ENCODE measurements at regions not wholly inside any gene's neighbourhood (a gene's known extent, or its start where the extent isn't known, plus 50 kb on each side); places are given as distances from the start of the nearest gene placed in this dataset.

DNA sequence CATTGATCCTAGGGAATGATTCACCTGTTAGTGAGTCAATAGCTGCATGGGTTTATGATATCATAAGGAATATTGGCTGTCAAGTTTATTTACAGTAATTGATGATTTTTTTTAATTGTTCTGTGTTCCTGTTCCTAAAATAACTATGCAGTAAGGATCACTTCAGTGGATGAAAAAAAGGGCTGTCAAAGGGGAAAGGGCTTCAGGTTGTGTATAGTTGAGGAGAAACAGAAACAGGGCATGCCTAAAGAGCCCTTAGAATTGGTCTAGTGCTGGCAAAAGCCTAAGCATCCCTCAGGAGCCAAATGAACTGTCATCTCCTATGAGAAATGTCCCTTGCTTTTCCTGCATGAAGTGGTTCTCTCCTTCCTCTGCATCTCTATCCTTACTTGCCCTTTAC, 444.9 kb downstream of the RMST start:
- no peak for TF ChIP-seq EZH2phosphoT487 (IDR thresholded peaks at IDR 0.05; ENCODE audit: borderline replicate concordance, low read depth, low read length)
- intact Hi-C loops (cut with micrococcal nuclease; ENCODE audit: unreplicated experiment) = no loop called here
- Histone ChIP-seq H3K79me2 (ENCODE audit: insufficient read depth, low read depth, low read length) (no peaks in the 10 kb centered on the region), H3K4me1 (ENCODE audit: insufficient read depth, low read length, poor library complexity, severe bottlenecking) (no peaks in the 10 kb centered on the region), H2AFZ (ENCODE audit: low read length) (no peak overlapping the region), H3K4me3 (ENCODE audit: low read depth, low read length, poor library complexity, severe bottlenecking) (no peak overlapping the region), H3K4me2 (ENCODE audit: low read length) (no peak overlapping the region), H3K36me3 (ENCODE audit: insufficient read depth, low read length) (no peaks in the 10 kb centered on the region), H3K27ac (ENCODE audit: low read depth, low read length, poor library complexity, severe bottlenecking) (no peak overlapping the region), H3K9me2 (ENCODE audit: insufficient read depth, low read length) (no peaks in the 10 kb centered on the region), H3K9me3 (ENCODE audit: low read length) (no peaks in the 10 kb centered on the region), H4K20me1 (ENCODE audit: insufficient read depth, low read length) (no peaks in the 10 kb centered on the region)
- ChIA-PET POLR2A (no interaction called here), CTCF (ENCODE audit: unreplicated experiment) (no interaction called here)
- no TSS peak for BruUV-seq (replicated peaks)
- DNase-seq (ENCODE audit: low spot score) = no peak

DNA sequence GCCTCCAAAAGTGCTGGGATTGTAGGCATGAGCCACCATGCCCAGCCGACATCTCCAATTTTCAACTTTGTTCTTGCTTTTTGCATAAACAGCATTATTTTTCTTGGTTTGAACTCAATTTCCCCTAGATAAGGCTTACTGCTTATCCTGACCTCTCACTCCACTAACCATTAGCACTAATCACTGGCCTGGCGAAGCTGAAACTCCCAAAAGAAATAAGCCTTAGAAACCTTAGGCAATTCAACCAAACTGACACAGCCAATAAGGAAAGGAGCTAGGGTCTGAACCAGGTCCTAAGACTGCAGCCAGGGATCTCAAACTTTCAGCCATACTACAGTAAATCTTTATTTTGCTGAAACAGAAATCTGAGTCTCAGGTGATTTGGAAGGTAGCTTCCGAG, 448.0 kb downstream of the RMST start:
- Histone ChIP-seq H3K4me1 (ENCODE audit: insufficient read depth, low read length, poor library complexity, severe bottlenecking) (no peaks in the 10 kb centered on the region), H3K4me2 (ENCODE audit: low read length) (no peak overlapping the region), H3K4me3 (ENCODE audit: low read depth, low read length, poor library complexity, severe bottlenecking) (no peak overlapping the region), H3K79me2 (ENCODE audit: insufficient read depth, low read depth, low read length) (no peaks in the 10 kb centered on the region), H4K20me1 (ENCODE audit: insufficient read depth, low read length) (no peaks in the 10 kb centered on the region), H3K27ac (ENCODE audit: low read depth, low read length, poor library complexity, severe bottlenecking) (no peak overlapping the region), H3K36me3 (ENCODE audit: insufficient read depth, low read length) (no peaks in the 10 kb centered on the region), H3K9me3 (ENCODE audit: low read length) (no peaks in the 10 kb centered on the region), H2AFZ (ENCODE audit: low read length) (no peak overlapping the region), H3K9me2 (ENCODE audit: insufficient read depth, low read length) (no peaks in the 10 kb centered on the region)
- TF ChIP-seq, protein P1, sequence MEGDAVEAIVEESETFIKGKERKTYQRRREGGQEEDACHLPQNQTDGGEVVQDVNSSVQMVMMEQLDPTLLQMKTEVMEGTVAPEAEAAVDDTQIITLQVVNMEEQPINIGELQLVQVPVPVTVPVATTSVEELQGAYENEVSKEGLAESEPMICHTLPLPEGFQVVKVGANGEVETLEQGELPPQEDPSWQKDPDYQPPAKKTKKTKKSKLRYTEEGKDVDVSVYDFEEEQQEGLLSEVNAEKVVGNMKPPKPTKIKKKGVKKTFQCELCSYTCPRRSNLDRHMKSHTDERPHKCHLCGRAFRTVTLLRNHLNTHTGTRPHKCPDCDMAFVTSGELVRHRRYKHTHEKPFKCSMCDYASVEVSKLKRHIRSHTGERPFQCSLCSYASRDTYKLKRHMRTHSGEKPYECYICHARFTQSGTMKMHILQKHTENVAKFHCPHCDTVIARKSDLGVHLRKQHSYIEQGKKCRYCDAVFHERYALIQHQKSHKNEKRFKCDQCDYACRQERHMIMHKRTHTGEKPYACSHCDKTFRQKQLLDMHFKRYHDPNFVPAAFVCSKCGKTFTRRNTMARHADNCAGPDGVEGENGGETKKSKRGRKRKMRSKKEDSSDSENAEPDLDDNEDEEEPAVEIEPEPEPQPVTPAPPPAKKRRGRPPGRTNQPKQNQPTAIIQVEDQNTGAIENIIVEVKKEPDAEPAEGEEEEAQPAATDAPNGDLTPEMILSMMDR (conservative IDR thresholded peaks at IDR 0.05; ENCODE audit: low read length) = no peak
- no peak for TF ChIP-seq EZH2phosphoT487 (IDR thresholded peaks at IDR 0.05; ENCODE audit: borderline replicate concordance, low read depth, low read length)
- DNase-seq (ENCODE audit: low spot score) = no peak
- intact Hi-C loops (cut with micrococcal nuclease; ENCODE audit: unreplicated experiment) = no loop called here
- ChIA-PET CTCF (ENCODE audit: unreplicated experiment) (no interaction called here), POLR2A (interaction anchor here (1.1 to 1.3 kb wide), 2 partner anchors 12 to 16 kb away, joined by 3 read pairs; no protein-coding TSS in a partner anchor)
- no TSS peak for BruUV-seq (replicated peaks)

DNA sequence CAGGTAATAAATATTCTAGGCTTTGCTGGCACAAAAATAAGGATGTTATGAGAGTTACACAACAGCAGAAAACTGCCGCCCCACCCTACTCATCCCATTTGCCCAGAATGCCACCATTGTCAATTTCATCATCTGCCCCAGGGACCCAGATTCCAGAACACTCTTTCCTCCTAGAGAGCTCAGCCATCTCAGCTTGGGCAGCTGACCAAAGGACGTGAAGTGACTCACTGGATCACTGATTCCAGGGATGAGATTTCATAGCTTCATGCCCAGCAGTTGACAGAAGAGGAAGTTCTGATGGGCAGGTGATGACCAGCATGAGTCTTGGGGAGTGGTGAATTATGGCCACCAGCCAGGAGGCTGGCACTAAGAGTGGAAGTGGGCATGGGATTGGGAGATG, 450.3 kb downstream of the RMST start:
- no TSS peak for BruUV-seq (replicated peaks)
- CTCF ChIA-PET (ENCODE audit: unreplicated experiment) = no interaction called here

More for the DNA sequence above, 450.3 kb downstream of the RMST start:
- no peak for DNase-seq (ENCODE audit: low spot score)
- TF ChIP-seq, protein P1 (conservative IDR thresholded peaks at IDR 0.05; ENCODE audit: low read length) = no peak
- no peak for TF ChIP-seq EZH2phosphoT487 (IDR thresholded peaks at IDR 0.05; ENCODE audit: borderline replicate concordance, low read depth, low read length)
- no peaks in the 10 kb centered on the region for H3K79me2 ChIP-seq (ENCODE audit: insufficient read depth, low read depth, low read length)
- no peaks in the 10 kb centered on the region for H3K9me2 ChIP-seq (ENCODE audit: insufficient read depth, low read length)
- H3K4me3 ChIP-seq (ENCODE audit: low read depth, low read length, poor library complexity, severe bottlenecking) = no peak overlapping the region
- no peak overlapping the region for H3K4me2 ChIP-seq (ENCODE audit: low read length)
- H3K4me1 ChIP-seq (ENCODE audit: insufficient read depth, low read length, poor library complexity, severe bottlenecking) = no peaks in the 10 kb centered on the region
- H2AFZ ChIP-seq (ENCODE audit: low read length) = no peak overlapping the region
- POLR2A ChIA-PET = no interaction called here
- no peaks in the 10 kb centered on the region for H4K20me1 ChIP-seq (ENCODE audit: insufficient read depth, low read length)
- intact Hi-C loops (cut with micrococcal nuclease; ENCODE audit: unreplicated experiment) = no loop called here
- no peak overlapping the region for H3K27ac ChIP-seq (ENCODE audit: low read depth, low read length, poor library complexity, severe bottlenecking)
- no peaks in the 10 kb centered on the region for H3K9me3 ChIP-seq (ENCODE audit: low read length)
- no peaks in the 10 kb centered on the region for H3K36me3 ChIP-seq (ENCODE audit: insufficient read depth, low read length)
